Activated T-cell treated with anti-CD3 and anti-CD28 coated beads, Interleukin-2, amount 50 U/mL, for 72 hours (primary cell): ENCODE measurements at regions not wholly inside any gene's neighbourhood (a gene's known extent, or its start where the extent isn't known, plus 50 kb on each side); places are given as distances from the start of the nearest gene placed in this dataset.
"Not testable (repeated sequence)": the region's sequence is repeated elsewhere in the genome, so short reads cannot be mapped to it uniquely, and the experiment has no call there.

Experiments
- ATAC-seq, 2 donors: fragments of 150-1000 bp; cut with Tn5 transposase; replicated peaks in 1 of 2; 2 replicates each; pipeline ENCODE4 v1.10.0; 2021; ENCODE audit warnings: moderate library complexity in 2 of 2, mild to moderate bottlenecking in 1 of 2
- DNase-seq, 2 donors: peaks; one replicate each; pipeline ENCODE4 v3.0.0; 2021 to 2022; ENCODE audit warnings: mixed read lengths in 1 of 2
- H3K27ac Mint-ChIP-seq: one replicate; pipeline ENCODE4 v1.8.0; 2022; ENCODE audit warnings: mild to moderate bottlenecking, moderate library complexity, mixed read lengths
- H3K27me3 Mint-ChIP-seq: one replicate; pipeline ENCODE4 v1.8.0; 2022; ENCODE audit warnings: low read depth, mixed read lengths
- H3K36me3 Mint-ChIP-seq, 2 donors: one replicate each; pipeline ENCODE4 v1.8.0; 2022; ENCODE audit warnings: mixed read lengths in 2 of 2, mild to moderate bottlenecking in 1 of 2; ENCODE audit not compliant: insufficient read depth in 2 of 2
- H3K4me1 Mint-ChIP-seq: one replicate; pipeline ENCODE4 v1.8.0; 2022; ENCODE audit warnings: low read depth, mixed read lengths
- H3K4me3 Mint-ChIP-seq, 2 donors: one replicate each; pipeline ENCODE4 v1.8.0; 2022; ENCODE audit warnings: mild to moderate bottlenecking in 2 of 2, mixed read lengths in 2 of 2, moderate library complexity in 2 of 2
- H3K9me3 Mint-ChIP-seq, 2 donors: one replicate each; pipeline ENCODE4 v1.8.0; 2022; ENCODE audit warnings: mixed read lengths in 2 of 2

GRCh38 chr4:64824591-64824990, 415.3 kb upstream of the TECRL start:
- no peaks in the 10 kb centered on the region for H3K4me1 Mint-ChIP-seq
- no peaks in the 10 kb centered on the region for H3K27me3 Mint-ChIP-seq
- H3K36me3 Mint-ChIP-seq, result no peaks in the 10 kb centered on the region
- H3K9me3 Mint-ChIP-seq, result peaks cover 0 to 5% of the 10 kb centered on the region in 2 donors
- DNase-seq (no peak), ATAC-seq (no peak)
- H3K4me3 Mint-ChIP-seq, result no peak overlapping the region
- H3K27ac Mint-ChIP-seq, result no peak overlapping the region

GRCh38 chr4:64822405-64822804, 413.2 kb upstream of the TECRL start:
- Mint-ChIP-seq H3K36me3 (no peaks in the 10 kb centered on the region), H3K27ac (no peak overlapping the region), H3K9me3 (peaks cover 0 to 7% of the 10 kb centered on the region in 2 donors), H3K4me3 (no peak overlapping the region), H3K4me1 (no peaks in the 10 kb centered on the region), H3K27me3 (no peaks in the 10 kb centered on the region)
- no peak for DNase-seq
- no peak for ATAC-seq

GRCh38 chr4:64821219-64821976, 412.1 kb upstream of the TECRL start:
- DNase-seq, result no peak
- no peak for ATAC-seq
- no peak overlapping the region for H3K4me3 Mint-ChIP-seq
- no peak overlapping the region for H3K27ac Mint-ChIP-seq
- H3K9me3 Mint-ChIP-seq, result peaks cover 0 to 7% of the 10 kb centered on the region in 2 donors
- no peaks in the 10 kb centered on the region for H3K36me3 Mint-ChIP-seq
- H3K27me3 Mint-ChIP-seq, result no peaks in the 10 kb centered on the region
- H3K4me1 Mint-ChIP-seq, result no peaks in the 10 kb centered on the region

- H3K4me1 Mint-ChIP-seq, result no peaks in the 10 kb centered on the region
- peaks cover 0 to 6% of the 10 kb centered on the region in 2 donors for H3K9me3 Mint-ChIP-seq
- H3K27me3 Mint-ChIP-seq, result no peaks in the 10 kb centered on the region
- H3K36me3 Mint-ChIP-seq, result peaks cover 0 to 3% of the 10 kb centered on the region in 2 donors
- DNase-seq (no peak), ATAC-seq (no peak)
- no peak overlapping the region for H3K4me3 Mint-ChIP-seq
- H3K27ac Mint-ChIP-seq, result no peak overlapping the region
Measured at GRCh38 chr4:64814616-64815015, 405.4 kb upstream of the TECRL start.

- ATAC-seq, result no peak
- no peak overlapping the region for H3K4me3 Mint-ChIP-seq
Measured at GRCh38 chr4:64807821-64808220, 398.6 kb upstream of the TECRL start.

GRCh38 chr4:64799751-64800150, 390.5 kb upstream of the TECRL start:
- H3K36me3 Mint-ChIP-seq, result peaks cover 0 to 4% of the 10 kb centered on the region in 2 donors
- H3K4me3 Mint-ChIP-seq, result no peak overlapping the region
- H3K27ac Mint-ChIP-seq, result no peak overlapping the region
- H3K9me3 Mint-ChIP-seq, result peaks cover 16 to 17% of the 10 kb centered on the region in 2 donors
- H3K4me1 Mint-ChIP-seq, result no peaks in the 10 kb centered on the region
- no peaks in the 10 kb centered on the region for H3K27me3 Mint-ChIP-seq
- DNase-seq (no peak), ATAC-seq (no peak)

More at GRCh38 chr4:64807821-64808220, 398.6 kb upstream of the TECRL start:
- Mint-ChIP-seq H3K36me3 (peaks cover 3 to 4% of the 10 kb centered on the region in 2 donors), H3K27ac (no peak overlapping the region), H3K4me1 (no peaks in the 10 kb centered on the region), H3K27me3 (no peaks in the 10 kb centered on the region), H3K9me3 (peaks cover 4 to 11% of the 10 kb centered on the region in 2 donors)
- DNase-seq, result no peak

GRCh38 chr4:64798828-64799227, 389.6 kb upstream of the TECRL start:
- not testable (repeated sequence) for ATAC-seq, H3K27ac Mint-ChIP-seq, H3K36me3 Mint-ChIP-seq

GRCh38 chr4:64796581-64796980, 387.3 kb upstream of the TECRL start:
- no peak for DNase-seq
- Mint-ChIP-seq H3K4me3 (no peak overlapping the region), H3K27me3 (no peaks in the 10 kb centered on the region), H3K36me3 (no peaks in the 10 kb centered on the region), H3K27ac (no peak overlapping the region), H3K4me1 (no peaks in the 10 kb centered on the region), H3K9me3 (peaks cover 3 to 7% of the 10 kb centered on the region in 2 donors)
- ATAC-seq, result no peak

More at GRCh38 chr4:64798828-64799227, 389.6 kb upstream of the TECRL start:
- not testable (repeated sequence) for DNase-seq, H3K27me3 Mint-ChIP-seq, H3K4me3 Mint-ChIP-seq, H3K4me1 Mint-ChIP-seq
- peaks cover 13 to 14% of the 10 kb centered on the region in 2 donors for H3K9me3 Mint-ChIP-seq

GRCh38 chr4:64784125-64784524, 374.9 kb upstream of the TECRL start:
- Mint-ChIP-seq H3K4me3 (no peak overlapping the region), H3K9me3 (no peaks in the 10 kb centered on the region), H3K27me3 (no peaks in the 10 kb centered on the region), H3K27ac (no peak overlapping the region), H3K4me1 (no peaks in the 10 kb centered on the region), H3K36me3 (no peaks in the 10 kb centered on the region)
- ATAC-seq (no peak), DNase-seq (no peak)

GRCh38 chr4:64781737-64782326, 372.6 kb upstream of the TECRL start:
- Mint-ChIP-seq H3K36me3 (no peaks in the 10 kb centered on the region), H3K27ac (no peak overlapping the region)

GRCh38 chr4:64780664-64781063, 371.4 kb upstream of the TECRL start:
- H3K27me3 Mint-ChIP-seq, result no peaks in the 10 kb centered on the region
- H3K36me3 Mint-ChIP-seq, result no peaks in the 10 kb centered on the region
- no peak for ATAC-seq
- H3K4me1 Mint-ChIP-seq, result no peaks in the 10 kb centered on the region
- no peak overlapping the region for H3K4me3 Mint-ChIP-seq
- DNase-seq, result no peak
- H3K27ac Mint-ChIP-seq, result no peak overlapping the region
- H3K9me3 Mint-ChIP-seq, result no peaks in the 10 kb centered on the region

More at GRCh38 chr4:64781737-64782326, 372.6 kb upstream of the TECRL start:
- DNase-seq (peak in 1 of 2 donors; percentile 0), ATAC-seq (no peak)
- Mint-ChIP-seq H3K4me3 (no peak overlapping the region), H3K4me1 (no peaks in the 10 kb centered on the region), H3K9me3 (no peaks in the 10 kb centered on the region), H3K27me3 (no peaks in the 10 kb centered on the region)

GRCh38 chr4:64777286-64777685, 368.0 kb upstream of the TECRL start:
- DNase-seq (no peak), ATAC-seq (no peak)
- H3K4me3 Mint-ChIP-seq, result no peak overlapping the region
- no peaks in the 10 kb centered on the region for H3K4me1 Mint-ChIP-seq
- no peak overlapping the region for H3K27ac Mint-ChIP-seq
- H3K27me3 Mint-ChIP-seq, result no peaks in the 10 kb centered on the region
- H3K9me3 Mint-ChIP-seq, result no peaks in the 10 kb centered on the region
- no peaks in the 10 kb centered on the region for H3K36me3 Mint-ChIP-seq

- ATAC-seq (no peak), DNase-seq (no peak)
- no peaks in the 10 kb centered on the region for H3K9me3 Mint-ChIP-seq
- H3K27me3 Mint-ChIP-seq, result no peaks in the 10 kb centered on the region
- no peak overlapping the region for H3K4me3 Mint-ChIP-seq
- no peak overlapping the region for H3K27ac Mint-ChIP-seq
- no peaks in the 10 kb centered on the region for H3K36me3 Mint-ChIP-seq
- H3K4me1 Mint-ChIP-seq, result no peaks in the 10 kb centered on the region
Measured at GRCh38 chr4:64776820-64777219, 367.6 kb upstream of the TECRL start.
